ENCODE measurements at regions not wholly inside any gene's neighbourhood (a gene's known extent, or its start where the extent isn't known, plus 50 kb on each side); places are given as distances from the start of the nearest gene placed in this dataset.

- no peak for DNase-seq
These were observed 115.6 kb downstream of the BTG1 start for GRCh38 chr12:92029902-92030586.

GRCh38 chr12:92029136-92029535 is 116.5 kb downstream of the BTG1 start:
- no peak for DNase-seq

GRCh38 chr12:92028441-92028709 is 117.3 kb downstream of the BTG1 start:
- no peak for DNase-seq

- no peak for DNase-seq
These were observed 117.8 kb downstream of the BTG1 start for GRCh38 chr12:92027701-92028440.

GRCh38 chr12:92027243-92027642 is 118.4 kb downstream of the BTG1 start:
- DNase-seq = no peak

- DNase-seq = no peak
These were observed 120.0 kb downstream of the BTG1 start for GRCh38 chr12:92025462-92026207.

- no peak for DNase-seq
These were observed 123.6 kb downstream of the BTG1 start for GRCh38 chr12:92022093-92022492.

- DNase-seq = no peak
These were observed 124.0 kb downstream of the BTG1 start for GRCh38 chr12:92021666-92022035.

GRCh38 chr12:92020983-92021665 is 124.5 kb downstream of the BTG1 start:
- no peak for DNase-seq

- no peak for DNase-seq
These were observed 126.0 kb downstream of the BTG1 start for GRCh38 chr12:92019491-92020277.

- DNase-seq = no peak
These were observed 133.0 kb downstream of the BTG1 start for GRCh38 chr12:92012691-92013090.

GRCh38 chr12:92010853-92011701 is 134.6 kb downstream of the BTG1 start:
- no peak for DNase-seq

- DNase-seq = no peak
These were observed 135.3 kb downstream of the BTG1 start for GRCh38 chr12:92010368-92010767.

- DNase-seq = no peak
These were observed 137.3 kb downstream of the BTG1 start for GRCh38 chr12:92008345-92008744.

- DNase-seq = no peak
These were observed 137.9 kb downstream of the BTG1 start for GRCh38 chr12:92007787-92008186.

GRCh38 chr12:92003701-92004100 is 141.9 kb downstream of the BTG1 start:
- no peak for DNase-seq

GRCh38 chr12:92002673-92003382 is 142.8 kb downstream of the BTG1 start:
- no peak for DNase-seq

GRCh38 chr12:92002195-92002649 is 143.4 kb downstream of the BTG1 start:
- DNase-seq = no peak

- no peak for DNase-seq
These were observed 145.0 kb downstream of the BTG1 start for GRCh38 chr12:92000597-92000996.

- no peak for DNase-seq
These were observed 145.8 kb downstream of the BTG1 start for GRCh38 chr12:91999823-92000222.

- DNase-seq = no peak
These were observed 147.3 kb downstream of the BTG1 start for GRCh38 chr12:91998316-91998715.

Data from NCI-H1436 (cell line).